HL-60 (cell line): ENCODE measurements at regions not wholly inside any gene's neighbourhood (a gene's known extent, or its start where the extent isn't known, plus 50 kb on each side); places are given as distances from the start of the nearest gene placed in this dataset.

Experiments
- CTCF ChIP-seq: IDR thresholded peaks from one replicate; pipeline ENCODE4 v1.5.1; 2011; ENCODE audit warnings: low read length, control low read depth, inconsistent platforms; ENCODE audit not compliant: insufficient read depth
- GABPA ChIP-seq: IDR thresholded peaks from 2 replicates; pipeline ENCODE4 v1.6.1; 2012; ENCODE audit warnings: low read depth
- POLR2AphosphoS5 ChIP-seq: IDR thresholded peaks from 2 replicates; pipeline ENCODE4 v1.6.1; 2012; ENCODE audit warnings: low read depth
- SPI1 ChIP-seq: IDR thresholded peaks from 2 replicates; pipeline ENCODE4 v1.6.1; 2012; ENCODE audit warnings: low read depth, mild to moderate bottlenecking, borderline replicate concordance
- TF ChIP-seq, protein P1 (sequence below): IDR thresholded peaks from 2 replicates; pipeline ENCODE4 v1.6.1; 2012; ENCODE audit warnings: low read depth; ENCODE audit not compliant: insufficient replicate concordance

GRCh38 chr10:78252286-78252685 lies 218.6 kb downstream of the RPS24 start:
- no peak for TF ChIP-seq CTCF
- no peak for TF ChIP-seq POLR2AphosphoS5
- TF ChIP-seq SPI1: no peak
- TF ChIP-seq, protein P1, sequence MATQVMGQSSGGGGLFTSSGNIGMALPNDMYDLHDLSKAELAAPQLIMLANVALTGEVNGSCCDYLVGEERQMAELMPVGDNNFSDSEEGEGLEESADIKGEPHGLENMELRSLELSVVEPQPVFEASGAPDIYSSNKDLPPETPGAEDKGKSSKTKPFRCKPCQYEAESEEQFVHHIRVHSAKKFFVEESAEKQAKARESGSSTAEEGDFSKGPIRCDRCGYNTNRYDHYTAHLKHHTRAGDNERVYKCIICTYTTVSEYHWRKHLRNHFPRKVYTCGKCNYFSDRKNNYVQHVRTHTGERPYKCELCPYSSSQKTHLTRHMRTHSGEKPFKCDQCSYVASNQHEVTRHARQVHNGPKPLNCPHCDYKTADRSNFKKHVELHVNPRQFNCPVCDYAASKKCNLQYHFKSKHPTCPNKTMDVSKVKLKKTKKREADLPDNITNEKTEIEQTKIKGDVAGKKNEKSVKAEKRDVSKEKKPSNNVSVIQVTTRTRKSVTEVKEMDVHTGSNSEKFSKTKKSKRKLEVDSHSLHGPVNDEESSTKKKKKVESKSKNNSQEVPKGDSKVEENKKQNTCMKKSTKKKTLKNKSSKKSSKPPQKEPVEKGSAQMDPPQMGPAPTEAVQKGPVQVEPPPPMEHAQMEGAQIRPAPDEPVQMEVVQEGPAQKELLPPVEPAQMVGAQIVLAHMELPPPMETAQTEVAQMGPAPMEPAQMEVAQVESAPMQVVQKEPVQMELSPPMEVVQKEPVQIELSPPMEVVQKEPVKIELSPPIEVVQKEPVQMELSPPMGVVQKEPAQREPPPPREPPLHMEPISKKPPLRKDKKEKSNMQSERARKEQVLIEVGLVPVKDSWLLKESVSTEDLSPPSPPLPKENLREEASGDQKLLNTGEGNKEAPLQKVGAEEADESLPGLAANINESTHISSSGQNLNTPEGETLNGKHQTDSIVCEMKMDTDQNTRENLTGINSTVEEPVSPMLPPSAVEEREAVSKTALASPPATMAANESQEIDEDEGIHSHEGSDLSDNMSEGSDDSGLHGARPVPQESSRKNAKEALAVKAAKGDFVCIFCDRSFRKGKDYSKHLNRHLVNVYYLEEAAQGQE: no peak
- TF ChIP-seq GABPA: no peak
